Lung (tissue), 11 donors: ENCODE measurements at regions not wholly inside any gene's neighbourhood (a gene's known extent, or its start where the extent isn't known, plus 50 kb on each side); places are given as distances from the start of the nearest gene placed in this dataset.

Source experiments
- ATAC-seq: fragments of 200-7000 bp; cut with Tn5 transposase; one replicate; pipeline ENCODE4 v1.9.1; 2020; ENCODE audit warnings: moderate number of reproducible peaks; ENCODE audit not compliant: insufficient read depth, low FRiP score
- DNase-seq, 3 donors: peaks; one replicate each; pipeline ENCODE4 v3.0.0-alpha.2; 2013 to 2017
- H3K27ac ChIP-seq, 2 donors: one replicate each; pipeline ENCODE4 v1.5.1; 2013; ENCODE audit warnings: mild to moderate bottlenecking in 2 of 2, moderate library complexity in 2 of 2, control low read depth in 1 of 2, inconsistent platforms in 1 of 2, low read depth in 1 of 2, low read length in 1 of 2
- H3K27me3 ChIP-seq, 3 donors: one replicate each; pipeline ENCODE4 v1.5.1; 2013; ENCODE audit warnings: low read length in 2 of 3; ENCODE audit not compliant: control insufficient read depth in 3 of 3, insufficient read depth in 3 of 3
- H3K36me3 ChIP-seq, 4 donors: one replicate each; pipeline ENCODE4 v1.5.1; 2013; ENCODE audit warnings: low read length in 4 of 4, mild to moderate bottlenecking in 1 of 4, moderate library complexity in 1 of 4; ENCODE audit not compliant: control insufficient read depth in 4 of 4, insufficient read depth in 4 of 4
- H3K4me1 ChIP-seq, 5 donors: one replicate each; pipeline ENCODE4 v1.5.1; 2013; ENCODE audit warnings: low read length in 5 of 5, mild to moderate bottlenecking in 2 of 5, moderate library complexity in 1 of 5; ENCODE audit not compliant: control insufficient read depth in 5 of 5, insufficient read depth in 5 of 5
- H3K4me3 ChIP-seq: one replicate; pipeline ENCODE4 v1.5.1; 2013; ENCODE audit warnings: mild to moderate bottlenecking, control low read depth, moderate library complexity
- H3K9ac ChIP-seq, 2 donors: one replicate each; pipeline ENCODE4 v1.5.1; 2013; ENCODE audit warnings: low read length in 2 of 2, control low read depth in 1 of 2; ENCODE audit not compliant: insufficient read depth in 1 of 2
- H3K9me3 ChIP-seq, 4 donors: one replicate each; pipeline ENCODE4 v1.5.1; 2013; ENCODE audit warnings: low read length in 3 of 4, mild to moderate bottlenecking in 1 of 4, moderate library complexity in 1 of 4; ENCODE audit not compliant: control insufficient read depth in 4 of 4, insufficient read depth in 3 of 4
- WGBS, 2 donors: extraction: QIAGEN DNeasy Blood & Tissue Kit; methylation state at CpG; one replicate each; pipeline ENCODE4 v1.1.7; 2013; 5-methylcytosine and 5-hydroxymethylcytosine counted together
- TF ChIP-seq, protein P1 (sequence below): IDR thresholded peaks from 2 replicates; pipeline ENCODE4 v1.5.1; 2012; ENCODE audit warnings: mild to moderate bottlenecking; ENCODE audit errors: control extremely low read depth, extremely low read depth
- donor health status: control.
- donor health status: control.
- donor health status: Bipolar disorder and iron deficiency.
- donor health status: healthy.
- donor health status: DM: yes; HTN: yes; CAD: no.

DNA sequence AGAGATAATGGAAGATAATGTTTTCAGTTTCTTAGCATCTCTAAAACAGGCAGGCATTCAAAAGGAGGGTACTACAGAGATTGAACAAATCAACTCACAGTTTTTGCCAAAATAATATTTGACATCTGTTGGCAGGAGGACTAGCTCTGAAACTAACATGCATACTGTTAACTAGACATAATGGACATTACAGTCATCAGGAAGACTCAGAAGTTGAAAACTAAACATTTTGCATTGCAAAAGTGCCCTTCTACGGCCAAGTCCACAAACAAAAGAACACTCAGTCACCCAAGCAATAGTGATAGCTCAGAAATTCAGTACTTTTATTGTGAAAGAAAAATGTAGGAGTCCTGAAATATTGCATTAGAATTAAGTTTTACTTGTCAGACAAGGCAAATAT, 399.0 kb downstream of the HGF start:
- ATAC-seq (no peak), DNase-seq (peak in 2 of 3 donors; percentile 71 to 77)
- WGBS, 2 donors = 45 to 79% methylated on average over 1 of the region's 1 CpG
- Histone ChIP-seq H3K27me3 (no peaks in the 10 kb centered on the region), H3K4me1 (peaks cover 0 to 6% (median 0%) of the 10 kb centered on the region in 5 donors), H3K4me3 (no peak overlapping the region), H3K27ac (no peak overlapping the region), H3K36me3 (no peaks in the 10 kb centered on the region), H3K9ac (no peak overlapping the region), H3K9me3 (no peaks in the 10 kb centered on the region)
- TF ChIP-seq, protein P1, sequence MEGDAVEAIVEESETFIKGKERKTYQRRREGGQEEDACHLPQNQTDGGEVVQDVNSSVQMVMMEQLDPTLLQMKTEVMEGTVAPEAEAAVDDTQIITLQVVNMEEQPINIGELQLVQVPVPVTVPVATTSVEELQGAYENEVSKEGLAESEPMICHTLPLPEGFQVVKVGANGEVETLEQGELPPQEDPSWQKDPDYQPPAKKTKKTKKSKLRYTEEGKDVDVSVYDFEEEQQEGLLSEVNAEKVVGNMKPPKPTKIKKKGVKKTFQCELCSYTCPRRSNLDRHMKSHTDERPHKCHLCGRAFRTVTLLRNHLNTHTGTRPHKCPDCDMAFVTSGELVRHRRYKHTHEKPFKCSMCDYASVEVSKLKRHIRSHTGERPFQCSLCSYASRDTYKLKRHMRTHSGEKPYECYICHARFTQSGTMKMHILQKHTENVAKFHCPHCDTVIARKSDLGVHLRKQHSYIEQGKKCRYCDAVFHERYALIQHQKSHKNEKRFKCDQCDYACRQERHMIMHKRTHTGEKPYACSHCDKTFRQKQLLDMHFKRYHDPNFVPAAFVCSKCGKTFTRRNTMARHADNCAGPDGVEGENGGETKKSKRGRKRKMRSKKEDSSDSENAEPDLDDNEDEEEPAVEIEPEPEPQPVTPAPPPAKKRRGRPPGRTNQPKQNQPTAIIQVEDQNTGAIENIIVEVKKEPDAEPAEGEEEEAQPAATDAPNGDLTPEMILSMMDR = no peak

- peak in 1 of 3 donors; percentile 7 for DNase-seq
- no peak overlapping the region for H3K4me3 ChIP-seq
- TF ChIP-seq, protein P1 = no peak
- H3K9me3 ChIP-seq = no peaks in the 10 kb centered on the region
- H3K4me1 ChIP-seq = peaks cover 0 to 6% (median 0%) of the 10 kb centered on the region in 5 donors
- H3K9ac ChIP-seq = no peak overlapping the region
- no peaks in the 10 kb centered on the region for H3K27me3 ChIP-seq
- ATAC-seq = peak; percentile 47
- H3K36me3 ChIP-seq = no peaks in the 10 kb centered on the region
- 66 to 76% methylated on average over 3 of the region's 3 CpGs for WGBS, 2 donors
- no peak overlapping the region for H3K27ac ChIP-seq
These were observed 402.4 kb downstream of the HGF start for GRCh38 chr7:81367326-81367931.

DNA sequence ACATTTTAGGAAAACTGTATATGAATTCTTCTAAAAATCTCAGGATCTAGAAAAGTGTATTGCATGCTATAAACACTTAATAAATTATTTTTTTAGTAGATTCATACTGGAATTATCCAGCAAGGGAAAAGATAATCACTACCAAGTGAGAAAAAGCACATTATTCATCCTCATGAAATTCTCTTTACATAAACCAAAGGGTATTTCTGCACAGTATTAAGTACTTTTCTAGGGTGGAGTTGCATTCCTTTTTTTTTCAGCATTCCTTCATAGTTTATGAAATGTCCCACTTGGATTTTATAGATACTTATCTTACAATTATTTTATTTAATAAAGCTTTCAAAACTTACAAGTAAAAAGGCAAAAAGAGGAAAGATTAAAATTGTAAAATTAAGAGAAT, 403.3 kb downstream of the HGF start:
- ATAC-seq = no peak
- H3K4me3 ChIP-seq = no peak overlapping the region

More for the DNA sequence above, 403.3 kb downstream of the HGF start:
- H3K36me3 ChIP-seq = no peaks in the 10 kb centered on the region
- no peak overlapping the region for H3K27ac ChIP-seq
- H3K9me3 ChIP-seq = no peaks in the 10 kb centered on the region
- H3K27me3 ChIP-seq = no peaks in the 10 kb centered on the region
- TF ChIP-seq, protein P1 = no peak
- H3K4me1 ChIP-seq = peaks cover 0 to 6% (median 0%) of the 10 kb centered on the region in 5 donors
- H3K9ac ChIP-seq = no peak overlapping the region
- no peak for DNase-seq
